Ascending aorta (tissue), 2 donors: ENCODE measurements at regions not wholly inside any gene's neighbourhood (a gene's known extent, or its start where the extent isn't known, plus 50 kb on each side); places are given as distances from the start of the nearest gene placed in this dataset.

ENCODE experiments used
- DNase-seq, 2 donors: peaks; one replicate each; pipeline ENCODE4 v3.0.0-alpha.2; 2019; ENCODE audit warnings: low spot score in 2 of 2
- H3K27ac ChIP-seq, 2 donors: fragments of 200-600 bp; sonication (generic); one replicate each; pipeline ENCODE4 v1.5.1; 2016 to 2017; ENCODE audit warnings: mild to moderate bottlenecking in 1 of 2
- H3K27me3 ChIP-seq: fragments of 200-600 bp; sonication (generic); one replicate; pipeline ENCODE4 v1.5.1; 2017
- H3K36me3 ChIP-seq, 2 donors: fragments of 200-600 bp; sonication (generic); one replicate each; pipeline ENCODE4 v1.5.1; 2016
- H3K4me1 ChIP-seq, 2 donors: fragments of 200-600 bp; sonication (generic); one replicate each; pipeline ENCODE4 v1.5.1; 2016 to 2017; ENCODE audit warnings: mild to moderate bottlenecking in 1 of 2
- H3K4me3 ChIP-seq, 2 donors: fragments of 200-600 bp; sonication (generic); one replicate each; pipeline ENCODE4 v1.5.1; 2016 to 2017; ENCODE audit warnings: mild to moderate bottlenecking in 1 of 2
- H3K9me3 ChIP-seq, 2 donors: fragments of 200-600 bp; sonication (generic); one replicate each; pipeline ENCODE4 v1.5.1; 2016
- CTCF ChIP-seq, 3 experiments: fragments of 200-600 bp in 2 of 3; fragments of 450-650 bp in 1 of 3; sonication (generic) in 2 of 3; IDR thresholded peaks; one replicate each; pipeline ENCODE4 v1.5.1; 2016 to 2019; ENCODE audit warnings: antibody characterized with exemption in 3 of 3, mild to moderate bottlenecking in 1 of 3, moderate library complexity in 1 of 3
- intact Hi-C: fragments of 100-400 bp; cut with DNase I; formaldehyde crosslinking; loops from one replicate; pipeline ENCODE4 v1.15.1; 2023

- intact Hi-C loops: no loop called here
- no peaks in the 10 kb centered on the region for H3K4me1 ChIP-seq
- no peak overlapping the region for H3K4me3 ChIP-seq
- no peaks in the 10 kb centered on the region for H3K9me3 ChIP-seq
- no peak for DNase-seq
- H3K27me3 ChIP-seq: no peaks in the 10 kb centered on the region
- no peaks in the 10 kb centered on the region for H3K36me3 ChIP-seq
- no peak for TF ChIP-seq CTCF (IDR thresholded peaks at IDR 0.05)
- no peak overlapping the region for H3K27ac ChIP-seq
Observed at GRCh38 chr1:212218065-212218464, 67.1 kb upstream of the PPP2R5A start.

GRCh38 chr1:212218911-212219310 is 66.3 kb upstream of the PPP2R5A start:
- no peak for DNase-seq
- intact Hi-C loops: no loop called here
- Histone ChIP-seq H3K36me3 (no peaks in the 10 kb centered on the region), H3K9me3 (no peaks in the 10 kb centered on the region), H3K4me1 (no peaks in the 10 kb centered on the region), H3K27ac (no peak overlapping the region), H3K4me3 (no peak overlapping the region), H3K27me3 (no peaks in the 10 kb centered on the region)
- no peak for TF ChIP-seq CTCF (IDR thresholded peaks at IDR 0.05)

GRCh38 chr1:212219679-212220463 is 65.3 kb upstream of the PPP2R5A start:
- Histone ChIP-seq H3K9me3 (no peaks in the 10 kb centered on the region), H3K27me3 (no peaks in the 10 kb centered on the region), H3K27ac (no peak overlapping the region), H3K4me3 (no peak overlapping the region), H3K36me3 (no peaks in the 10 kb centered on the region), H3K4me1 (no peaks in the 10 kb centered on the region)
- DNase-seq: no peak
- intact Hi-C loops: no loop called here
- no peak for TF ChIP-seq CTCF (IDR thresholded peaks at IDR 0.05)

GRCh38 chr1:212221801-212222200 is 63.4 kb upstream of the PPP2R5A start:
- Histone ChIP-seq H3K9me3 (no peaks in the 10 kb centered on the region), H3K4me3 (no peak overlapping the region), H3K4me1 (no peaks in the 10 kb centered on the region), H3K27ac (no peak overlapping the region), H3K36me3 (no peaks in the 10 kb centered on the region), H3K27me3 (no peaks in the 10 kb centered on the region)
- no peak for DNase-seq
- intact Hi-C loops: no loop called here
- no peak for TF ChIP-seq CTCF (IDR thresholded peaks at IDR 0.05)

- Histone ChIP-seq H3K4me1 (no peaks in the 10 kb centered on the region), H3K27ac (no peak overlapping the region), H3K27me3 (no peaks in the 10 kb centered on the region), H3K9me3 (no peaks in the 10 kb centered on the region), H3K4me3 (no peak overlapping the region), H3K36me3 (no peaks in the 10 kb centered on the region)
- intact Hi-C loops: no loop called here
- DNase-seq: no peak
- TF ChIP-seq CTCF (IDR thresholded peaks at IDR 0.05): no peak
Observed at GRCh38 chr1:212224102-212224501, 61.1 kb upstream of the PPP2R5A start.

GRCh38 chr1:212225416-212225815 is 59.8 kb upstream of the PPP2R5A start:
- Histone ChIP-seq H3K27ac (no peak overlapping the region), H3K4me3 (no peak overlapping the region), H3K4me1 (no peaks in the 10 kb centered on the region), H3K27me3 (no peaks in the 10 kb centered on the region), H3K9me3 (no peaks in the 10 kb centered on the region), H3K36me3 (no peaks in the 10 kb centered on the region)
- DNase-seq: no peak
- intact Hi-C loops: no loop called here
- no peak for TF ChIP-seq CTCF (IDR thresholded peaks at IDR 0.05)
